ENCODE measurements at regions not wholly inside any gene's neighbourhood (a gene's known extent, or its start where the extent isn't known, plus 50 kb on each side); places are given as distances from the start of the nearest gene placed in this dataset.
"Not testable (repeated sequence)": the region's sequence is repeated elsewhere in the genome, so short reads cannot be mapped to it uniquely, and the experiment has no call there.

GRCh38 chr1:103362348-103363007 lies 163.0 kb upstream of the RNPC3 start:
- CTCF ChIA-PET = no interaction called here
- POLR2A ChIA-PET = no interaction called here

GRCh38 chr1:103353391-103353790 lies 172.1 kb upstream of the RNPC3 start:
- POLR2A ChIA-PET = no interaction called here
- CTCF ChIA-PET = no interaction called here

GRCh38 chr1:103348136-103348535 lies 177.4 kb upstream of the RNPC3 start:
- POLR2A ChIA-PET = no interaction called here
- CTCF ChIA-PET = no interaction called here

GRCh38 chr1:103344930-103345329 lies 180.6 kb upstream of the RNPC3 start:
- ChIA-PET CTCF (no interaction called here), POLR2A (no interaction called here)

- POLR2A ChIA-PET = no interaction called here
These were observed 184.1 kb upstream of the RNPC3 start for GRCh38 chr1:103341377-103341880.

GRCh38 chr1:103337779-103338178 lies 187.7 kb upstream of the RNPC3 start:
- ChIA-PET CTCF (no interaction called here), POLR2A (no interaction called here)

More at GRCh38 chr1:103341377-103341880, 184.1 kb upstream of the RNPC3 start:
- CTCF ChIA-PET = no interaction called here

GRCh38 chr1:103336408-103336807 lies 189.1 kb upstream of the RNPC3 start:
- ChIA-PET POLR2A (no interaction called here), CTCF (no interaction called here)

- ChIA-PET CTCF (no interaction called here), POLR2A (no interaction called here)
These were observed 192.4 kb upstream of the RNPC3 start for GRCh38 chr1:103333141-103333540.

- ChIA-PET POLR2A (no interaction called here), CTCF (no interaction called here)
These were observed 198.3 kb upstream of the RNPC3 start for GRCh38 chr1:103327054-103327719.

GRCh38 chr1:103326595-103326994 lies 198.9 kb upstream of the RNPC3 start:
- CTCF ChIA-PET = no interaction called here
- POLR2A ChIA-PET = no interaction called here

GRCh38 chr1:103309786-103310185 lies 201.5 kb upstream of the COL11A1 start:
- POLR2A ChIA-PET = no interaction called here
- CTCF ChIA-PET = no interaction called here

- ChIA-PET POLR2A (no interaction called here), CTCF (no interaction called here)
These were observed 199.4 kb upstream of the COL11A1 start for GRCh38 chr1:103307751-103308150.

- CTCF ChIA-PET = no interaction called here
- POLR2A ChIA-PET = no interaction called here
These were observed 175.7 kb upstream of the COL11A1 start for GRCh38 chr1:103283841-103284669.

GRCh38 chr1:103283371-103283770 lies 175.0 kb upstream of the COL11A1 start:
- CTCF ChIA-PET = no interaction called here

GRCh38 chr1:103275725-103276124 lies 167.4 kb upstream of the COL11A1 start:
- POLR2A ChIA-PET = no interaction called here
- CTCF ChIA-PET = no interaction called here

More at GRCh38 chr1:103283371-103283770, 175.0 kb upstream of the COL11A1 start:
- POLR2A ChIA-PET = no interaction called here

- ChIA-PET POLR2A (no interaction called here), CTCF (no interaction called here)
These were observed 166.6 kb upstream of the COL11A1 start for GRCh38 chr1:103274886-103275285.

- ChIA-PET CTCF (no interaction called here), POLR2A (no interaction called here)
These were observed 164.8 kb upstream of the COL11A1 start for GRCh38 chr1:103273106-103273505.

GRCh38 chr1:103271471-103271870 lies 163.1 kb upstream of the COL11A1 start:
- CTCF ChIA-PET, POLR2A ChIA-PET: not testable (repeated sequence)

GRCh38 chr1:103267893-103268292 lies 159.6 kb upstream of the COL11A1 start:
- POLR2A ChIA-PET = no interaction called here
- CTCF ChIA-PET = no interaction called here

GRCh38 chr1:103267266-103267665 lies 158.9 kb upstream of the COL11A1 start:
- CTCF ChIA-PET = no interaction called here
- POLR2A ChIA-PET = no interaction called here

- ChIA-PET CTCF (no interaction called here), POLR2A (no interaction called here)
These were observed 157.7 kb upstream of the COL11A1 start for GRCh38 chr1:103266036-103266435.

Measured in activated CD8-positive, alpha-beta memory T cell treated with anti-CD3 and anti-CD28 coated beads for 36 hours (primary cell).